ENCODE measurements at regions not wholly inside any gene's neighbourhood (a gene's known extent, or its start where the extent isn't known, plus 50 kb on each side); places are given as distances from the start of the nearest gene placed in this dataset.

DNA sequence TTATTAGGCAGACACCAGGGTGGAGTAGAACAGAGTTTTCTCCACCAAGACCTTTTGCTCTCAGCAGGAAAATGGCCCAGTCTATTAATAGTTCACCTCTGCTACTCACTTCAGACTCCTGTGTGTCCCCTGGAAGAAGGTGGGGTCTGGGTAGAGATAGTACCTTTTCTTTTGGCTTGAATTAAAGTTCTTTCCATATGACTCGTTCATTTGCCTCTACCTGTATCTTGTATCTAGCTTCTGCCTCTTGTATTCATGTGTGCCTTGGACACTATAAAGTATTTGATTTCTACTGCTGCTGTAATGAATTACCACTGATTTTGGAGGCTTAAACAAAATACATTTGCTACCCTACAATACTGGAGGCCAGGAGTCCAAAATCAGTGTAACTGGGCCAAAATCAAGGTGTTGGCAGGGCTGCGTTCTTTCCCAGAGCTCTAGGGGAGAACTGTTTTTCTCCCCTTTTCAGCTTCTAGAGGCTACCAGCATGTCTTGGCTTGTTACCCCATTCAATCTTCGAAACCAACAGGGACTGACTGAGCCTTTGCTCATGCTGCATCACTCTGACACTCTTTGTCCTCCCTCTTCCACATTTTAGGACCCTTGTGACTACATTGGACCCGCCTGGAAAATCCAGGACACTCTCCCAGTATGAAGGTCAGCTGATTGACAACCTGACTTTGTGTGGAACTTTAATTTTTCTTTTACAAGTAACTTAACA is 155.6 kb upstream of the PRSS58 start:
- TF ChIP-seq SUZ12 (IDR thresholded peaks at IDR 0.05; ENCODE audit: extremely low read depth, insufficient read depth, insufficient read length) (no peak), ZNF274 (IDR thresholded peaks at IDR 0.05; ENCODE audit: low read depth, low read length) (no peak), YY1 (IDR thresholded peaks at IDR 0.05; ENCODE audit: insufficient read depth, insufficient read length) (no peak)
